OCI-LY3 (cell line): ENCODE measurements at regions not wholly inside any gene's neighbourhood (a gene's known extent, or its start where the extent isn't known, plus 50 kb on each side); places are given as distances from the start of the nearest gene placed in this dataset.
"Not testable (repeated sequence)": the region's sequence is repeated elsewhere in the genome, so short reads cannot be mapped to it uniquely, and the experiment has no call there.

Experiments
- H2AFZ ChIP-seq: fragments of 200-600, 300-600 bp; shearing (Covaris generic); 2 replicates; pipeline ENCODE4 v1.6.0; 2014; ENCODE audit warnings: antibody characterized with exemption, low read depth, low read length
- H3K27ac ChIP-seq: fragments of 200-600, 300-600 bp; sonication (generic); 2 replicates; pipeline ENCODE4 v1.5.1; 2014; ENCODE audit warnings: mild to moderate bottlenecking, low read length, moderate library complexity, mixed read lengths
- H3K27me3 ChIP-seq: fragments of 200-600, 300-600 bp; sonication (generic); 2 replicates; pipeline ENCODE4 v1.6.1; 2014; ENCODE audit warnings: low read depth, low read length, mixed read lengths
- H3K36me3 ChIP-seq: fragments of 200-600, 300-600 bp; sonication (generic); replicated peaks from 2 replicates; pipeline ENCODE3; 2014; ENCODE audit warnings: low read depth, low read length, mixed read lengths
- H3K4me1 ChIP-seq: fragments of 300-600, 200-600 bp; sonication (generic); 2 replicates; pipeline ENCODE4 v1.6.1; 2014; ENCODE audit warnings: low read length, mixed read lengths
- H3K4me2 ChIP-seq: fragments of 200-600, 300-600 bp; sonication (generic); 2 replicates; pipeline ENCODE4 v1.6.1; 2014; ENCODE audit warnings: low read length, mixed read lengths
- H3K4me3 ChIP-seq: fragments of 300-600, 200-600 bp; sonication (generic); 2 replicates; pipeline ENCODE4 v1.5.1; 2014; ENCODE audit warnings: antibody characterized with exemption, mild to moderate bottlenecking, low read length, moderate library complexity
- H3K79me2 ChIP-seq: fragments of 300-600, 200-600 bp; shearing (Covaris generic); 2 replicates; pipeline ENCODE4 v1.6.1; 2014; ENCODE audit warnings: mild to moderate bottlenecking, low read length, mixed read lengths
- H3K9ac ChIP-seq: fragments of 300-600, 200-600 bp; shearing (Covaris generic); 2 replicates; pipeline ENCODE4 v1.6.0; 2014; ENCODE audit warnings: mild to moderate bottlenecking, low read length, moderate library complexity
- H3K9me3 ChIP-seq: fragments of 200-600, 300-600 bp; shearing (Covaris generic); 2 replicates; pipeline ENCODE4 v1.6.1; 2014; ENCODE audit warnings: low read length, mixed read lengths; ENCODE audit not compliant: insufficient read depth
- H4K20me1 ChIP-seq: fragments of 200-600, 300-600 bp; sonication (generic); 2 replicates; pipeline ENCODE4 v1.6.1; 2016; ENCODE audit warnings: low read length, mixed read lengths; ENCODE audit not compliant: insufficient read depth
- EZH2phosphoT487 ChIP-seq: fragments of 200-600 bp; shearing (Covaris generic); IDR thresholded peaks from 2 replicates; pipeline ENCODE4 v1.6.1; 2018; ENCODE audit warnings: antibody characterized with exemption, mixed run types, low read depth
- TF ChIP-seq, protein P1 (sequence below): fragments of 200-600, 300-600 bp; sonication (generic); IDR thresholded peaks from 2 replicates; pipeline ENCODE4 v1.5.1; 2014; ENCODE audit warnings: antibody characterized with exemption, low read length, low read depth

DNA sequence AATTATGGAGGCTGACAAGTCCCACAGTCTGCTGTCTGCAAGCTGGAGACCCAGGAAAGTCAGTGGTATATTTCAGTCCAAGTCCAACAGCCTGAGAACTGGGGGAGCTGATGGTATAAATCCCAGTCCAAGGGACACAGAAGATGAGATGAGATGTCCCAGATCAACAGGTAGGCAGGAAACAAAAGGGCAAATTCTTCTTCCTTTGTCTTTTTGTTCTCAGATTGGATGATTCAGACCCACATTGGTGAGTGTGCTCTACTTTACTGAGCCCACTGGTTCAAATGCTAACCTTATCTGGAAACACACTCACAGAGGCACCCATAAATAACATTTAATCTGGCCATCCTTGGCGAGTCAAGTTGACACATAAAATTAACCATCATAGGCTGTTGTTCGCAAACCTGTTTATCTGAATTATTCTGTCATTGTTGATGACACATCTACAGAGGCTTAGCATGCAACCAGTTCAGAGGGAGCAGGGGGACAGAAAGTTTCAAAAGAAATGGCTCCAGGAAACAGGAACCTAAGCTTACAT lies 62.7 kb upstream of the ITGA11 start:
- H3K4me1 ChIP-seq, result no peaks in the 10 kb centered on the region
- TF ChIP-seq EZH2phosphoT487, result no peak
- TF ChIP-seq, protein P1, sequence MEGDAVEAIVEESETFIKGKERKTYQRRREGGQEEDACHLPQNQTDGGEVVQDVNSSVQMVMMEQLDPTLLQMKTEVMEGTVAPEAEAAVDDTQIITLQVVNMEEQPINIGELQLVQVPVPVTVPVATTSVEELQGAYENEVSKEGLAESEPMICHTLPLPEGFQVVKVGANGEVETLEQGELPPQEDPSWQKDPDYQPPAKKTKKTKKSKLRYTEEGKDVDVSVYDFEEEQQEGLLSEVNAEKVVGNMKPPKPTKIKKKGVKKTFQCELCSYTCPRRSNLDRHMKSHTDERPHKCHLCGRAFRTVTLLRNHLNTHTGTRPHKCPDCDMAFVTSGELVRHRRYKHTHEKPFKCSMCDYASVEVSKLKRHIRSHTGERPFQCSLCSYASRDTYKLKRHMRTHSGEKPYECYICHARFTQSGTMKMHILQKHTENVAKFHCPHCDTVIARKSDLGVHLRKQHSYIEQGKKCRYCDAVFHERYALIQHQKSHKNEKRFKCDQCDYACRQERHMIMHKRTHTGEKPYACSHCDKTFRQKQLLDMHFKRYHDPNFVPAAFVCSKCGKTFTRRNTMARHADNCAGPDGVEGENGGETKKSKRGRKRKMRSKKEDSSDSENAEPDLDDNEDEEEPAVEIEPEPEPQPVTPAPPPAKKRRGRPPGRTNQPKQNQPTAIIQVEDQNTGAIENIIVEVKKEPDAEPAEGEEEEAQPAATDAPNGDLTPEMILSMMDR, result no peak
- H3K27ac ChIP-seq, result no peak overlapping the region
- H3K9me3 ChIP-seq, result no peaks in the 10 kb centered on the region
- H2AFZ ChIP-seq, result no peak overlapping the region
- no peak overlapping the region for H3K4me2 ChIP-seq
- no peaks in the 10 kb centered on the region for H4K20me1 ChIP-seq
- peaks cover 54% of the 10 kb centered on the region for H3K27me3 ChIP-seq
- H3K4me3 ChIP-seq, result no peak overlapping the region
- H3K9ac ChIP-seq, result no peak overlapping the region
- H3K79me2 ChIP-seq, result no peaks in the 10 kb centered on the region
- no peaks in the 10 kb centered on the region for H3K36me3 ChIP-seq

DNA sequence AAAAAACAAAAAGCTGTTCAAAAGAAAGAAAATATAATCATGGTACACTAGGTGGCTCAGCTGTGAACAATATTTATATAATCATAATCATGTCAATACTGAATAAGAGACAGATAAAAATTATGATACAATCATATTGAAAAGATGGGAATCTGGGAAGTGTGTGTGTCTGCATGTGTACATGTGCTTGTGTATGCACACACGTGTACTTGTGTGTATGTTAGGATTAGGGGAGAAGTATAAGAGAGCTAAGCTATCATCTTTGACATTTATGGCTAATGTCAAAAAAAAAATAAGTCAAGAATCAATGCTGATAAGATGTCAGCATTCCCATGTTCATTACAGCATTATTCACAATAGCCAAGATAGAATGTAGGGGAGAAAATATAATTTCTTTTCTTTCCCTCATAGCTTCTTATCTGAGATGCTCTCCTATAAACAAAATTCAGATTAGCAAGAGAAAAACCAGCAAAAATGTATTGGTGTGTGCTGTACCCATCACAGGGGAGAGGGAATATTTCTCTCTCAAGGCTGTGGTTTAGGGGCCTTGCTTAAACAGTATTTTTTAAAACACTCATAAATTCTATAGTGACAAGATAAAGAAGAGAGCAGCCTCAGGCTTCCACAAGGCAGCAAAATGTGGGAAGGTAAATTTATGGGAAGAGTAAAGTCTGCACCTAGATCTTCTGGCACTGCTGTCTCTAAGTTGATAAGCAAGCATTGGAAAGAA lies 63.4 kb upstream of the ITGA11 start:
- H3K27ac ChIP-seq, result no peak overlapping the region
- H3K9ac ChIP-seq, result no peak overlapping the region
- TF ChIP-seq EZH2phosphoT487, result no peak
- TF ChIP-seq, protein P1, result no peak

DNA sequence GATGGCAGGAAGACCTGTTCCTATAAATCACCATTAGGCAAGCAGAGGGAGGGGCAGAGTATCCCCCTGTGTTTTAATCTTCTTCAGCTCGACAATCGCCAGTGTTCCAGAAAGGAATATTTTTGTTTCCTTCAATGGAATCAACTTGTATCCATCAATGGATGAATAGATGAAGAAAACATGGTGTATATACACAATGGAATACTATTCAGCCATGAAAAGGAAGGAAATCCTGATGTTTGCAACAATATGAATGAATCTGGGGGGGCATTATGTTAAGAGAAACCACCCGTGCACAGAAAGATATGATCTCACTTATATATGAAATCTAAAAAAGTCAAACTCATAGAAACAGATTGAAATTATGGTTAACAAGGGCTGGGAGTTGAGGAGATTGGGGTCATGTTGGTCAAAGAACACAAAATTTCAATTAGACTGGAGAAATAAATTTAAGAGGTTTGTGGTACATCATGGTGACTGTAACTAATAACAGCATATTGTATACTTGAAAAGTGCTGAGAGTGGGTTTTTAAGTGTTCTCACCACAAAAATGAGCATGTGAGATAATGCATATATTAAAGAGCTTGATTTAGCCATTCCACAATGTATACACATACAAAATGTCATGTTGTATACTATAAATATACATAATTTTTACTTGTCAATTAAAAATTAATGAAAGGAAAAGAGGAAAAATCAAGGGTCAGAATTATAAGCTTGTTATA lies 64.2 kb upstream of the ITGA11 start:
- no peaks in the 10 kb centered on the region for H3K79me2 ChIP-seq
- peaks cover 46% of the 10 kb centered on the region for H3K27me3 ChIP-seq
- no peak overlapping the region for H2AFZ ChIP-seq
- no peaks in the 10 kb centered on the region for H4K20me1 ChIP-seq
- no peak for TF ChIP-seq EZH2phosphoT487
- TF ChIP-seq, protein P1, result no peak
- no peak overlapping the region for H3K4me2 ChIP-seq
- no peak overlapping the region for H3K4me3 ChIP-seq
- no peaks in the 10 kb centered on the region for H3K9me3 ChIP-seq
- no peaks in the 10 kb centered on the region for H3K36me3 ChIP-seq
- H3K4me1 ChIP-seq, result no peaks in the 10 kb centered on the region
- H3K27ac ChIP-seq, result no peak overlapping the region
- H3K9ac ChIP-seq, result no peak overlapping the region

More for the DNA sequence above, 63.4 kb upstream of the ITGA11 start:
- H3K9me3 ChIP-seq, result no peaks in the 10 kb centered on the region
- H3K36me3 ChIP-seq, result no peaks in the 10 kb centered on the region
- peaks cover 52% of the 10 kb centered on the region for H3K27me3 ChIP-seq
- H3K79me2 ChIP-seq, result no peaks in the 10 kb centered on the region
- no peak overlapping the region for H3K4me2 ChIP-seq
- H4K20me1 ChIP-seq, result no peaks in the 10 kb centered on the region
- no peaks in the 10 kb centered on the region for H3K4me1 ChIP-seq
- no peak overlapping the region for H2AFZ ChIP-seq
- no peak overlapping the region for H3K4me3 ChIP-seq

DNA sequence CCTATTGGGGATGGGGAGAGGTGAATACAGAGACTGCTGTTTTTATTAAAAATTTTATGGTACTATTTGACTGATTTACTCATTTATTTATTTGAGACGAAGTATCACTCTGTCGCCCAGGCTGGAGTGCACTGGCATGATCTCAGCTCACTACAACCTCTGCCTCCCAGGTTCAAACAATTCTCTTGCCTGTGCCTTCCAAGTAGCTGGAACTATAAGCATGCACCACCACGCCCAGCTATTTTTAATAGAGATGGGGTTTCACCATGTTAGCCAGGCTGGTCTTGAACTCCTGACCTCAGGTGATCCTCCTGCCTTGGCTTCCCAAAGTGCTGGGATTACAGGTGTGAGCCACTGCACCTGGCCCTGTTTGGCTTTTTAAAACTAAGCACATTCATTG lies 64.8 kb upstream of the ITGA11 start:
- H3K79me2 ChIP-seq, H3K36me3 ChIP-seq, H2AFZ ChIP-seq, H3K9me3 ChIP-seq, H3K4me1 ChIP-seq, H3K4me2 ChIP-seq, H3K27ac ChIP-seq, H4K20me1 ChIP-seq, H3K4me3 ChIP-seq, H3K9ac ChIP-seq: not testable (repeated sequence)
- H3K27me3 ChIP-seq, result peaks cover 43% of the 10 kb centered on the region
